SK-N-MC (cell line): ENCODE measurements at regions not wholly inside any gene's neighbourhood (a gene's known extent, or its start where the extent isn't known, plus 50 kb on each side); places are given as distances from the start of the nearest gene placed in this dataset.

Experiments
- EZH2 ChIP-seq: fragments of 200-600 bp; sonication (generic); IDR thresholded peaks from one replicate; pipeline ENCODE4 v1.6.1; 2017; ENCODE audit warnings: antibody characterized with exemption
- FOXP2 ChIP-seq: optimal IDR thresholded peaks from 2 replicates; pipeline ENCODE3; 2011; ENCODE audit warnings: mild to moderate bottlenecking, moderate library complexity; ENCODE audit not compliant: insufficient read depth; ENCODE audit errors: extremely low read length, control extremely low read depth
- POLR2AphosphoS5 ChIP-seq: IDR thresholded peaks from 2 replicates; pipeline ENCODE4 v1.6.1; 2012; ENCODE audit warnings: mild to moderate bottlenecking, low read depth, low read length, borderline replicate concordance

- TF ChIP-seq EZH2 (no peak), POLR2AphosphoS5 (no peak), FOXP2 (no peak)
Measured at GRCh38 chr3:132087356-132087755, 52.5 kb upstream of the CPNE4 start.
